SH-SY5Y (cell line): ENCODE measurements at regions not wholly inside any gene's neighbourhood (a gene's known extent, or its start where the extent isn't known, plus 50 kb on each side); places are given as distances from the start of the nearest gene placed in this dataset.

Source experiments
- GATA2 ChIP-seq: IDR thresholded peaks from 2 replicates; pipeline ENCODE4 v1.6.1; 2011; ENCODE audit warnings: mild to moderate bottlenecking, low read depth, low read length
- GATA3 ChIP-seq: IDR thresholded peaks from 2 replicates; pipeline ENCODE4 v1.6.1; 2011; ENCODE audit warnings: low read depth, mild to moderate bottlenecking, low read length, moderate library complexity

DNA sequence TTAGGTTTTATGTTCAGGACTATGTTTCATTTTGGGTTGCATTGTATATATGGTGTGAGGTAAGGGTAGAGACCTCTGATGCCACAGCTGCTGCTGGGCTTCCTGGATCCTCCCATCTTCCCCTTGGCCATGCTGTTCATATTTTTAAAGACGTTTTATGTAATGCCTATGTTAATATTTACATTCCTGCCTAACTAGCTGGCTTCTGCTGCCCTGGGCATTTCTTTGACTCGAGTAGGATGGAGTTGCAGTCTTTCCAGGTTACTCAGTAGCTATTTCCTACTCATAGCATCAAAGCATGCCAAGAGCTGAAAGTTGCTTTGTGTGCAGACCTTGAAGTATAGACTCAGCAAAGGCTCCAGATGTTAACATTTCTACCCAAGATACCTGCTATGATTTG lies 220.5 kb upstream of the CADM1 start:
- TF ChIP-seq GATA2 (no peak), GATA3 (no peak)
